ENCODE measurements at regions not wholly inside any gene's neighbourhood (a gene's known extent, or its start where the extent isn't known, plus 50 kb on each side); places are given as distances from the start of the nearest gene placed in this dataset.
"Not testable (repeated sequence)": the region's sequence is repeated elsewhere in the genome, so short reads cannot be mapped to it uniquely, and the experiment has no call there.

- Histone ChIP-seq H3K27me3 (ENCODE audit: low read depth, low read length) (no peaks in the 10 kb centered on the region), H3K4me2 (ENCODE audit: low read length) (no peak overlapping the region), H3K79me2 (ENCODE audit: low read length) (no peaks in the 10 kb centered on the region), H3K36me3 (replicated peaks; ENCODE audit: low read depth, low read length) (no peaks in the 10 kb centered on the region), H3K9me3 (ENCODE audit: insufficient read depth, low read length) (no peaks in the 10 kb centered on the region), H2AFZ (ENCODE audit: low read depth, low read length) (no peak overlapping the region), H3K4me1 (ENCODE audit: low read length) (peaks cover 17% of the 10 kb centered on the region), H3K27ac (ENCODE audit: low read length) (no peak overlapping the region), H3K4me3 (ENCODE audit: low read length) (no peak overlapping the region), H3K9ac (ENCODE audit: low read length) (no peak overlapping the region), H4K20me1 (ENCODE audit: insufficient read depth, low read length) (no peaks in the 10 kb centered on the region)
- TF ChIP-seq EZH2phosphoT487 (IDR thresholded peaks at IDR 0.05; ENCODE audit: low read depth) (no peak), CTCF (IDR thresholded peaks at IDR 0.05; ENCODE audit: low read depth, low read length) (no peak)
These were observed 477.1 kb downstream of the FAT4 start for GRCh38 chr4:125791896-125792295.

GRCh38 chr4:125794989-125795388, 480.2 kb downstream of the FAT4 start:
- Histone ChIP-seq H3K9me3 (ENCODE audit: insufficient read depth, low read length) (no peaks in the 10 kb centered on the region), H3K27me3 (ENCODE audit: low read depth, low read length) (no peaks in the 10 kb centered on the region), H3K4me1 (ENCODE audit: low read length) (peaks cover 12% of the 10 kb centered on the region)

DNA sequence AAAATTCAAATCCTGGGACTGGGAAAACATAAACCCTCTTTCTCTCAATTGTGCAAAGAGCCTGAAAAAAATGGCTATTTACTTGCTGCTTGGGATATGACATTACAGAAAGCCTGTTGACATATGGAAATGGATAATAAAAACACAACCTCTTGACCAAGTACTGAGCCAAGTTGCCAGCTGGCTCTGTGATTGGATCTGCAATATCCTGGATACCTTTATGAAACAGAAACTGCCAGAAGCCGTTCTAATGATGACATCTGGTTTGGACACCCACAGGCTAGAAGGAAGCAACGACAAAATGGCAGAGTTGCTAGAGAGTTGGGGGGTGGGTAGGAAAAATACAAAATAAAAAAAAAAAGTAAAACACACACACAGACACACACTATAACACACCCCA, 481.4 kb downstream of the FAT4 start:
- H4K20me1 ChIP-seq (ENCODE audit: insufficient read depth, low read length) = no peaks in the 10 kb centered on the region

More at GRCh38 chr4:125794989-125795388, 480.2 kb downstream of the FAT4 start:
- Histone ChIP-seq H4K20me1 (ENCODE audit: insufficient read depth, low read length) (no peaks in the 10 kb centered on the region), H3K4me2 (ENCODE audit: low read length) (no peak overlapping the region), H2AFZ (ENCODE audit: low read depth, low read length) (no peak overlapping the region), H3K9ac (ENCODE audit: low read length) (no peak overlapping the region), H3K36me3 (replicated peaks; ENCODE audit: low read depth, low read length) (no peaks in the 10 kb centered on the region), H3K79me2 (ENCODE audit: low read length) (no peaks in the 10 kb centered on the region), H3K4me3 (ENCODE audit: low read length) (no peak overlapping the region), H3K27ac (ENCODE audit: low read length) (no peak overlapping the region)
- no peak for TF ChIP-seq CTCF (IDR thresholded peaks at IDR 0.05; ENCODE audit: low read depth, low read length)
- TF ChIP-seq EZH2phosphoT487 (IDR thresholded peaks at IDR 0.05; ENCODE audit: low read depth) = no peak

DNA sequence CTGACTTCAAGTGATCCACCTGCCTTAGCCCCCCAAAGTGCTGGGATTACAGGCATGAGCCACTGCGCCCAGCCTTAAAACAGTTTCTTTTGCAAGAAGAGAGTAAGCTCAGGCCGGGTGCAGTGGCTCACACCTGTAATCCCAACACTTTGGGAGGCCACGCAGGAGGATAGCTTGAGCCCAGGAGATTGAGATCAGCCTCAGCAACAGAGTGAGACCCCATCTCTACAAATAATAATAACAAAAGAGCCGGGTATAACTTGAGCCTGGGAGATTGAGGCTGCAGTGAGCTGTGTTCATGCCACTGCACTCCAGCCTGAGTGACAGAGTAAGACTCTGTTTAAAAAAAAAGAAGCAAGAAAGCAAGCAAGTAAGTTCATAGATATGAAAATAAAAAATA, 482.9 kb downstream of the FAT4 start:
- H3K27me3 ChIP-seq (ENCODE audit: low read depth, low read length); H3K4me3 ChIP-seq (ENCODE audit: low read length); H3K79me2 ChIP-seq (ENCODE audit: low read length); H3K9ac ChIP-seq (ENCODE audit: low read length); H3K36me3 ChIP-seq (replicated peaks; ENCODE audit: low read depth, low read length); H3K4me1 ChIP-seq (ENCODE audit: low read length); H3K4me2 ChIP-seq (ENCODE audit: low read length); H2AFZ ChIP-seq (ENCODE audit: low read depth, low read length); H4K20me1 ChIP-seq (ENCODE audit: insufficient read depth, low read length); H3K27ac ChIP-seq (ENCODE audit: low read length); H3K9me3 ChIP-seq (ENCODE audit: insufficient read depth, low read length): not testable (repeated sequence)

More for the DNA sequence above, 481.4 kb downstream of the FAT4 start:
- Histone ChIP-seq H3K79me2 (ENCODE audit: low read length) (no peaks in the 10 kb centered on the region), H3K27ac (ENCODE audit: low read length) (no peak overlapping the region), H3K36me3 (replicated peaks; ENCODE audit: low read depth, low read length) (no peaks in the 10 kb centered on the region), H3K9me3 (ENCODE audit: insufficient read depth, low read length) (no peaks in the 10 kb centered on the region), H2AFZ (ENCODE audit: low read depth, low read length) (no peak overlapping the region), H3K4me1 (ENCODE audit: low read length) (peaks cover 12% of the 10 kb centered on the region), H3K4me3 (ENCODE audit: low read length) (no peak overlapping the region), H3K4me2 (ENCODE audit: low read length) (no peak overlapping the region), H3K27me3 (ENCODE audit: low read depth, low read length) (no peaks in the 10 kb centered on the region), H3K9ac (ENCODE audit: low read length) (no peak overlapping the region)
- no peak for TF ChIP-seq EZH2phosphoT487 (IDR thresholded peaks at IDR 0.05; ENCODE audit: low read depth)
- no peak for TF ChIP-seq CTCF (IDR thresholded peaks at IDR 0.05; ENCODE audit: low read depth, low read length)

DNA sequence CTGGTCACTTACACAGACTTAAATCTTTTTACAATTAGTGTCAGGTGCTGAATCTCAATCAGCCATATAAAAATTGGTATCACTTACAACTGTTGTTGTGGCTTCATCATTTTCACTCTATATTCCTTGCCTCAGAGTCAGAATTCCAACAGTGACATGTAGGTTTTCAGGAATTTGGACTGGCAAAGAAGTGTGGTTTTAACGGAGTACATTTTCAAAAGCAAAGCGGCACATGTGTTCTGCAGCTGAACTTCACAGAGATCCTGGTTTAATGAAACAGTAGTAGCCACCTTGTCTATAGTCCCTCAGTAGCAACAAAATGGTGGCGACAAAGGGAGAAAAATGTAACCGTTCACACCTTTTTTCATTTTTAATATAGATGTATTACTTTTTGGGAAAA, 486.6 kb downstream of the FAT4 start:
- no peaks in the 10 kb centered on the region for H3K9me3 ChIP-seq (ENCODE audit: insufficient read depth, low read length)
- H3K27me3 ChIP-seq (ENCODE audit: low read depth, low read length) = no peaks in the 10 kb centered on the region
- H3K79me2 ChIP-seq (ENCODE audit: low read length) = no peaks in the 10 kb centered on the region
- no peak overlapping the region for H3K4me3 ChIP-seq (ENCODE audit: low read length)
- TF ChIP-seq EZH2phosphoT487 (IDR thresholded peaks at IDR 0.05; ENCODE audit: low read depth) = no peak
- no peak for TF ChIP-seq CTCF (IDR thresholded peaks at IDR 0.05; ENCODE audit: low read depth, low read length)
- no peaks in the 10 kb centered on the region for H3K36me3 ChIP-seq (replicated peaks; ENCODE audit: low read depth, low read length)
- no peak overlapping the region for H2AFZ ChIP-seq (ENCODE audit: low read depth, low read length)
- no peak overlapping the region for H3K9ac ChIP-seq (ENCODE audit: low read length)
- H3K27ac ChIP-seq (ENCODE audit: low read length) = no peak overlapping the region
- H3K4me2 ChIP-seq (ENCODE audit: low read length) = no peak overlapping the region
- H3K4me1 ChIP-seq (ENCODE audit: low read length) = no peaks in the 10 kb centered on the region
- H4K20me1 ChIP-seq (ENCODE audit: insufficient read depth, low read length) = no peaks in the 10 kb centered on the region
